CD1c-positive myeloid dendritic cell (primary cell): ENCODE measurements at regions not wholly inside any gene's neighbourhood (a gene's known extent, or its start where the extent isn't known, plus 50 kb on each side); places are given as distances from the start of the nearest gene placed in this dataset.

Source experiments
- DNase-seq: peaks from one replicate; pipeline ENCODE4 v3.0.0-alpha.2; 2016; ENCODE audit errors: extremely low spot score

DNA sequence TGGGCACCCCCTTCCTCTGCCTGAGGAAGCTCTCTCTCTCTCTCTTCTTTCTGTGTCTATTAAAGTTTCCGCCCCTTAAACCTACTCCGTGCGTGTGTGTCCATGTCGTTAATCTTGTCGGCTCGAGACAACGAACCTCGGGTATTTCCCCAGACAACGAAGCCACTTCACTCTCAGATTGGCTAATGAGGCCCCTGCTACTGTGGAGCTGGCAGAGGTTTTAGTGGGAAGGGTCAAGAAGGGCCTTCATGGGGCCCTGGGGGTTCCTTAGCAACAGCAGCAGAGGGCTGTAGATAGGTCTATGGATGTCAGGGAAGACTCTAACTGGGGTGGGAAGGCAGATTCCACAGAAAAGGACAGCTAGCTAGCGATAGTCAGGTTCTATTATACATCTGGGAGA, 239.8 kb upstream of the RAB4A start:
- DNase-seq: no peak

- no peak for DNase-seq
These were observed 239.2 kb upstream of the RAB4A start for GRCh38 chr1:229031481-229032341.

- DNase-seq: no peak
These were observed 238.5 kb upstream of the RAB4A start for GRCh38 chr1:229032375-229032774.

GRCh38 chr1:229033480-229033879, 237.4 kb upstream of the RAB4A start:
- no peak for DNase-seq

GRCh38 chr1:229034342-229034741, 236.6 kb upstream of the RAB4A start:
- no peak for DNase-seq

GRCh38 chr1:229035054-229035747, 235.7 kb upstream of the RAB4A start:
- DNase-seq: no peak

DNA sequence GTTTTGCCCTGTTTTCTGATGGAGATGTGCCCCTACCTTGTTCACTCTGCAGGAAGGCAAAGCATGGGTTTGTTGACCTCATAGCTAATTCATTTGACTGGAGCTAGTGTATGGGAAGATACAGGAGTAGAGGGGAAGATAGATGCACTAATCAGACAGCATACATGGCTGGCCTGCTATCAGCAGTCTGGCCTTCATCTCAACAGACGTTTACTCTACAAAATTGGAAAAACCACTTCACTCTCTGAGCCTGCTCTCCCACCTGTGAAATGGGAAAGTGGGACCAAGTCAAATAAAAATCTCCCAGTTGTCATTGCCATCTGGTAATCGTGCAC, 235.2 kb upstream of the RAB4A start:
- DNase-seq: no peak

- DNase-seq: no peak
These were observed 233.0 kb upstream of the RAB4A start for GRCh38 chr1:229037806-229038405.

DNA sequence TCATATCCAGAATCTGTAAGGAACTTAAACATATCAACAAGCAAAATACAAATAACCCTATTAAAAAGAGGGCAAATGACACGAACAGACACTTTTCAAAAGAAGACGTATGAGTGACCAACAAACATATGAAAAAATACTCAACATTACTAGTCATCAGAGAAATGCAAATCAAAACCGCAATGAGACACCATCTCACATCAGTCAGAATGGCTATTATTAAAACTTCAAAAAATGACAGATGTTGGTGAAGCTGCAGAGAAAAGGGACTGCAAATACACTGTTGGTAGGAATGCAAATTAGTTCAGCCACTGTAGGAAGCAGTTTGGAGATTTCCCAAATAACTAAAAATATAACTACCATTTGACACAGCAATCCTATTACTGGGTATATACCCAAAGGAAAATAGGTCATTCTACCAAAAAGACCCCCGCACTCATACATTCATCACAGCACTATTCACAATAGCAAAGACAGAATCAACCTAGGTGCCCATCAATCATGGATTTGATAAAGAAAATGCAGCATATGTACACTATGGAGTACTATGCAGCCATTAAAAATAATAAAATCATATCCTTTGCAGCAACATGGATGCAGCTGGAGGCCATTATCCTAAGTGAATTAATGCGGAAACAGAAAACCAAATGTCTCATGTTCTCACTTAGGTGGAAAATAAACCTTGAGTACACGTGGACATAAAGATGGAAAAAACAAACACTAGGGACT, 230.1 kb upstream of the RAB4A start:
- DNase-seq: no peak

DNA sequence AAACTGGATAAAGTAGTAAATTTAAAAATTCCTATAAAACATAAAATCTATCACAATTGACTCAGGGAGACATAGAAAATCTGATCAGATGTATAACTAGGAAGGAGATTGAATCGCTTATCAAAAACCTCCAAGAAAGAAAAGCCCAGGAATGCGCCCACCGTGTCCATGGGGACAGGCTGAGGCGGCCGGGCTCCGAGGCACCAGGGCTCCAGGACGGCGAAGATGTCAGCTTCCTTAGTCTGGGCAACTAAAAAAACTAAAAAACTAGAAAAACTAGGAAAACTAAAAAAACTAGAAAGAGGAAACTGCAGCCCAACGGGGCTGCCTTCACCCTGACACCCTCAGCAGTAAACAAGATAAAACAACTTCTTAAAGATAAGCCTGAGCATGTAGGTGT, 229.0 kb upstream of the RAB4A start:
- DNase-seq: no peak

DNA sequence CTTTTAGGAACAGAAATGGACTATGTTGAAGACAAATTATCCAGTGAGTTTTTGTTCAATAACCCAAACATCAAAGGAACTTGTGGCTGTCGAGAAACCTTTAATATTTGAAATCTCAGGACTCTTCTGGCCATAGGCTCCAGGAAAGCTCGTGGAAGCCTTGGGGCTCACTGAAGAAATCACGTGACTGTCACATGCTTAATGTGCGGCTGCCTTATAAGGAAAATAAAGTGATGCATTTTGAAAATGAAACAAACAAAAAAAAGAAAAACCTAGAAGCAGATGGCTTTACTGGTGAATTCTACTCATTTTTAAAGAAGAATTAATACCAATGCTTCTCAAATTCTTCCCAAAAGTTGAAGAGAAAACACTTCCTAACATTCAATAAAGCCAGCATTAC, 228.4 kb upstream of the RAB4A start:
- no peak for DNase-seq

GRCh38 chr1:229043115-229043514, 227.8 kb upstream of the RAB4A start:
- peak; percentile 74 for DNase-seq

DNA sequence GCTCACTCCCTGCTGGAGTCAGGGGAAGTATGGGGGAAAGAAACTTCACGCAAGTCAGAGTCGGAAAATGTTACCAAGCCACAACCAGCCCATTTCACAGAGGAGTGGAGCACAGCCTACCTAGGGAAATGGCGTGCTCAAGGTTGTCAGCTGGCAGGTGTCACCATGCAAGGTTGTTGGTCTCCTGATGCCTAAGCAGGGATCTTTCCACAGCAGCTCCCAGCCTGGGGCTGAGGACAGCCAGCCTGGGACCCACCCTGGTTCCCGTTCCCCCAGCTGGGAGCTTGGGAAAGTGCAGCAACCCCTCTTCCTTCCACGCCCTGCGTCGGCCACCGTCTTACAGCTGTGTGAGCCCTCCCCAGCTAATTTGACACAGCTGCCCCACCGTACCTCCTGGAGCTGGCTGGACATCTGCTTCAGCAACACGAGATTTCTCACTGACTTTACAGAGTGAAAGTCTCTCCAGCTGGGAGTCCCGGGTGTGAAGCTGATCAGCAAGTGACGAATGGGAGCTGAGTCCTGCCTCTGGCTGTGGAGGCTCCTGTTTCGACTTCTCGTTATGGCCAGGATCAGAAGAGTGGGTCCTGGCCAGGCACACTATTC, 224.6 kb upstream of the RAB4A start:
- no peak for DNase-seq

DNA sequence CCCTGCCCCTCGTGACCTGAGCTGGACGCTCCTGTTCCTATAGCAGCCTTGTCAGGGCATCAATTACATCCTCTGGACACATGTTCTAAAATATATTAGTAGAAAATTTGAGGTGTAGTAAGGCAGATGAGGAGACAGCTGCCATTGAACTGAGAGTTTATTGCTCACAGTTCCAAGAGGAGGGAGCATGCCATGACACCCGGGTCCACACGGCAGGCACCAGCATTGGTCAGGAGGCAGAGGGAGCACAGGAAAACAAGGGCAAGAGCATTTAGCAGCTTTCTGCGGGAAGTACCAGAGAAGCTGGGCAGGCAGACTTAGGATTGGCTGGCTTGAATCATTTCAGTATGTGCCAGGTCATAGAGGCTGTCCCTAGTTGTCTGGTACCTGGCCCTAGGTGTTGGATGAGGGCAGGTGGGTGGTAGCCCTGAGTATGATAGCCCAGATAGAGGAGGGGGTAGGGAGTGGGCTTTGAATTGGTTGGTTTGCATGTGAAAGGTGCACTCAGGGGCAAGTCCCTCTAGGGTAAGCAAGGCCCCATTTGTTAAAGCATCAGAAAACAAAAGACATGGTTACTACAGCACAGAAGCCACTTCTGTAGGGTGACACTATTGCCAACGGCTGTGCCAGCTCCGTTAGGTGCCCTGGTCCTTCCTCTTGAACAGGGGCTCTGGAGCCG, 223.6 kb upstream of the RAB4A start:
- DNase-seq: no peak

- no peak for DNase-seq
These were observed 222.9 kb upstream of the RAB4A start for GRCh38 chr1:229047840-229048620.

DNA sequence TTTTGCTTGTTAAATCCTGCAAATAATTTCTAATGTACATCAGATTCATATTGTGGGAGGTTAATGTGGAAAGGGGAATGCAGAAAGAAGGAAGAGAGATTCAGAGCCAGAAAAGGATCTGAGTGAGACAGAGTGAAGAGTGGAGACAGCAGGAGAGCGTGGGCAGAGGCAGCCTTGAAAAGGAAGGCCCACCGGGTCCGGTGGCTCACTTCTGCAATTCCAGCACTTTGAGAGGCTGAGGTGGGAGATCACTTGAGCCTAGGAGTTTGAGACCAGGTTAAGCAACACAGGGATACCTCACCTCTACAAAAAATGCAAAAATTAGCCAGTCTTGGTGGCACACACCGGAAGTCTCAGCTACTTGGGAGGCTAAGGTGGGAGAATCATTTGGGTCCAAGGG, 222.0 kb upstream of the RAB4A start:
- DNase-seq: peak; percentile 47

DNA sequence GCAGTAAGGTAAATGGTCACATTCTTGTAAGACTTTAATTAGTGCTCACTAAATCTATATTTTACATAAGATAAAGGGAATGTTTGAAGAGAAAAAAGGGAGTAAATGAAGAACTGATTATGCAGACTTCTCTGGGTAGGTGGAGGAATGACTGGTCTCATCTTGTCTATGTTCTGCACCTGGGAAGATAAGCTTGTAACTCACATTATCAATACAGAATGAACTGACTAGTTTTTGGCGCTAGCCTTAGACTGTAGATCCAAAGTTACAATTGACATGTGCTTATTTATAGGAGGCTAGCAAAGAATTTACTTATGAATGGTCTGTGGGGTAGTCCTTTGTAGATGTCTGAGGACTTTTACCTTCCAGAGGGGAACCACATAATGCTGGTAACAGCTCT, 214.9 kb upstream of the RAB4A start:
- no peak for DNase-seq

GRCh38 chr1:229058111-229058561, 212.8 kb upstream of the RAB4A start:
- DNase-seq: peak; percentile 17

DNA sequence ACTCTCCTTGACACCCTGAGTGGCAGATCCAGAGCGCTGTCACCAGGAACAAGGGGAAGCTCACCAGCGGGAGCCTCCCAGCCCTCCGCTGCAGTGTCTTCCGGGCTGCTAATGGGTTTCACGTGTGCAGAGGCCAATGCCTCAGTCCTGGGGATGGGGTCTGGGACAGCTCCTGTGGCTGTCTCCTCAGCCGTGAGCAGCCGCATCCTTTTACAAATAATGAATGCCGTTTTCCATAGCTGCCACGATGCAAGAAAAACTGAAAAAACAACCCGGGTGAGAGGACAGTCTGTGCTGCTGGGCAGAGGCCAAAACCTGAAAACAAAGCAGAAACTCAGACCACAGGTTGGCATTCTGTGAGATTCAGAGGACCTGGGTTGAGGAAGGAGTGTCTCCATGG, 212.2 kb upstream of the RAB4A start:
- DNase-seq: peak; percentile 40
